Ovary (tissue), 7 donors: ENCODE measurements at regions not wholly inside any gene's neighbourhood (a gene's known extent, or its start where the extent isn't known, plus 50 kb on each side); places are given as distances from the start of the nearest gene placed in this dataset.

Experiments
- DNase-seq, 5 donors: peaks; one replicate each; pipeline ENCODE4 v3.0.0-alpha.2; 2019 to 2020
- H3K27ac ChIP-seq, 2 donors: fragments of 200-600 bp; one replicate each; pipeline versions ENCODE4 v1.5.1 to v1.8.0; 2019 to 2022
- H3K27me3 ChIP-seq: fragments of 200-600 bp; one replicate; pipeline ENCODE4 v1.8.0; 2022
- H3K36me3 ChIP-seq: fragments of 200-600 bp; sonication (generic); one replicate; pipeline ENCODE4 v1.5.1; 2019
- H3K4me1 ChIP-seq: one replicate; pipeline ENCODE4 v1.8.1; 2013; ENCODE audit warnings: mild to moderate bottlenecking, moderate library complexity; ENCODE audit not compliant: insufficient read depth
- H3K4me3 ChIP-seq: fragments of 200-600 bp; sonication (generic); one replicate; pipeline ENCODE4 v1.5.1; 2017
- H3K9me3 ChIP-seq, 2 donors: fragments of 200-600 bp in 1 of 2; sonication (generic) in 1 of 2; one replicate each; pipeline versions ENCODE4 v1.5.1 to v1.8.1; 2013 to 2019; ENCODE audit warnings: mild to moderate bottlenecking in 1 of 2, moderate library complexity in 1 of 2
- EP300 ChIP-seq: sonication (generic); formaldehyde crosslinking; IDR thresholded peaks from one replicate; pipeline ENCODE4 v1.6.1; 2017; ENCODE audit warnings: antibody characterized with exemption
- POLR2A ChIP-seq: fragments of 450-650 bp; IDR thresholded peaks from one replicate; pipeline ENCODE4 v1.6.1; 2017; ENCODE audit warnings: antibody characterized with exemption, mild to moderate bottlenecking, moderate library complexity
- WGBS, 3 donors: extraction: QIAGEN DNeasy Blood & Tissue Kit in 1 of 3; methylation state at CpG; one replicate each; pipeline versions ENCODE4 v1.1.5 to v1.1.7; 2013 to 2017; 5-methylcytosine and 5-hydroxymethylcytosine counted together
- intact Hi-C, 4 donors: fragments of 100-400 bp; cut with DNase I; formaldehyde crosslinking; loops; one replicate each; pipeline versions ENCODE4 v1.11.0 to v1.15.1; 2022 to 2023
- TF ChIP-seq, protein P1 (sequence below), 3 donors: fragments of 450-650 bp in 2 of 3; fragments of 200-600 bp in 1 of 3; IDR thresholded peaks; one replicate each; pipeline versions ENCODE4 v1.5.1 to v1.8.0; 2016 to 2022; ENCODE audit warnings: antibody characterized with exemption in 3 of 3, mild to moderate bottlenecking in 1 of 3
- donor health status: DM: no; HTN: no; CAD: no; lungs with moderate emphysema.
- donor health status: DM: no; HTN: no; CAD: no.
- donor health status: Bipolar disorder and iron deficiency.
- donor health status: DM: no; HTN: no; CAD: no.
- donor health status: DM: yes; HTN: yes; CAD: no.

DNA sequence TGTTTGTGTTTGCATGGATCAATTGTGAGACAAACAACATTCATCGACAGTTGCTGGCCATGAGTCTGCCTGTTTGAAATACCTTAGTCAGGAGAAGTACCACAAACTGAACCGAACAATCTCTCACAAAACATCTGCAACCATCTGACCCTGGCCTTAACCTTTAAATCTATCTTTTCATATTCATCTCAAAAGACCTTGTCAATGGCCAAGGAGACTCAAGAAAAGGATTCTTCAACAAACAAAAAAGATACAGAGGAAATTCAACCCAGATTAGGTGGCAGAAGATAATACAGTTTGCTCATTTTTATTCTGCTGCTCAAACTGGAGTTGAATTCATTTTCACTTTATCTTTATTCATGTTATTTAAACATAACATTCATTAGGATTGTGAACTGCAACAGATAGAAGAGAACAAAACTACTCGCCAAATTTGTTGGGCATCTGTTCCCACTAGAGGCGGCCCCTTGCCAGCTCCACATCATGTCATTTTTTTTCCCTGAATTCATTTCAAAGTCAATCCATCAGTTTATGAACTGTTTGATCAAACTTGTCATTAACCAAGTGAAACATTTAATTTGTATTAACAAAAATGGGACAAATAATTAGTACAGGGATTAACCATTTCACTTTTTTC is 152.3 kb upstream of the OTX2 start:
- DNase-seq, result no peak

DNA sequence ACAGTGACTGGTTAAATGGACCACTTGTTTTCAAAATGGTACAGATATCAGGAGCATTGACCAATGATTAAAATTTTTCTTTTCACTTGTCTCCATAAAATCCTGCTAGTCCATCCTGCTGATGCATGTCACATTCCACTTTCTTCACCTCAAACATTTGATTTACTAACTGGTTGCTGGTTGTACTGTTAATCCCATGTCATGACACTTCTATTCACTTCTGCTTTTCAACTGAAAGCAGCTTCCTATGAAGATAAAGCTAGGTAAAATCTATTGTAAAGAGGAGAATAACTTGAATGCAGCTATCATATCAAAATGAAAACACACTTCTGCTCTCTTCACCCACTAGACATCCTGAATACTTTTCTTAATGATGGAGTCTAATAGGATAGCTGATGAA is 149.6 kb upstream of the OTX2 start:
- Histone ChIP-seq H3K4me1 (peaks cover 2% of the 10 kb centered on the region), H3K27me3 (no peaks in the 10 kb centered on the region), H3K36me3 (no peaks in the 10 kb centered on the region), H3K9me3 (no peaks in the 10 kb centered on the region), H3K4me3 (no peak overlapping the region), H3K27ac (no peak overlapping the region)
- DNase-seq, result no peak
- TF ChIP-seq EP300, result no peak
- TF ChIP-seq POLR2A, result no peak
- TF ChIP-seq, protein P1, sequence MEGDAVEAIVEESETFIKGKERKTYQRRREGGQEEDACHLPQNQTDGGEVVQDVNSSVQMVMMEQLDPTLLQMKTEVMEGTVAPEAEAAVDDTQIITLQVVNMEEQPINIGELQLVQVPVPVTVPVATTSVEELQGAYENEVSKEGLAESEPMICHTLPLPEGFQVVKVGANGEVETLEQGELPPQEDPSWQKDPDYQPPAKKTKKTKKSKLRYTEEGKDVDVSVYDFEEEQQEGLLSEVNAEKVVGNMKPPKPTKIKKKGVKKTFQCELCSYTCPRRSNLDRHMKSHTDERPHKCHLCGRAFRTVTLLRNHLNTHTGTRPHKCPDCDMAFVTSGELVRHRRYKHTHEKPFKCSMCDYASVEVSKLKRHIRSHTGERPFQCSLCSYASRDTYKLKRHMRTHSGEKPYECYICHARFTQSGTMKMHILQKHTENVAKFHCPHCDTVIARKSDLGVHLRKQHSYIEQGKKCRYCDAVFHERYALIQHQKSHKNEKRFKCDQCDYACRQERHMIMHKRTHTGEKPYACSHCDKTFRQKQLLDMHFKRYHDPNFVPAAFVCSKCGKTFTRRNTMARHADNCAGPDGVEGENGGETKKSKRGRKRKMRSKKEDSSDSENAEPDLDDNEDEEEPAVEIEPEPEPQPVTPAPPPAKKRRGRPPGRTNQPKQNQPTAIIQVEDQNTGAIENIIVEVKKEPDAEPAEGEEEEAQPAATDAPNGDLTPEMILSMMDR (IDR thresholded peaks at IDR 0.05), result no peak
- intact Hi-C loops, result no loop called here

More for the DNA sequence above, 152.3 kb upstream of the OTX2 start:
- H3K27ac ChIP-seq, result no peak overlapping the region
- intact Hi-C loops, result no loop called here
- WGBS, 3 donors, result 39 to 76% (median 53%) methylated on average over 4 of the region's 4 CpGs
- no peaks in the 10 kb centered on the region for H3K27me3 ChIP-seq
- H3K9me3 ChIP-seq, result no peaks in the 10 kb centered on the region
- no peak overlapping the region for H3K4me3 ChIP-seq
- H3K36me3 ChIP-seq, result no peaks in the 10 kb centered on the region
- peaks cover 2% of the 10 kb centered on the region for H3K4me1 ChIP-seq
- TF ChIP-seq EP300 (no peak), POLR2A (no peak)
- TF ChIP-seq, protein P1 (IDR thresholded peaks at IDR 0.05), result no peak

DNA sequence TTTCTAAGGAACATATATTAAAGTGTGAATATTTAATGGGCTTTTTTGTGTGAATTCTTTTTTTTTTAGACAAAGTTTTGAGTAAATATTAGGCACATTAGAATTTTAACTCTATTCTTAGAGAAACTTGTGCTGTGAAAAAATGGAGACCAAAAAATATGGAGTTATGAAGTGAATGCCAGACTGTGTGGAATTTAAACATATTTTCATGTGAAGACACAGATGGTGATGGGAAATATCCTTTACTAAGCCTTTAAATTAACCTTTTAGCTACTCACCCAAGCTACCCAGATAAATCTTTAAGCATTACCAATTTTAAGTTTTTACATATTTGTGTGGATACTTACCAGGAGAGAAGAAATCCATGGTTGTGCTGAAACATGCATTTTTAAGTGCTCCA is 148.8 kb upstream of the OTX2 start:
- Histone ChIP-seq H3K4me1 (peaks cover 2% of the 10 kb centered on the region), H3K4me3 (no peak overlapping the region), H3K27me3 (no peaks in the 10 kb centered on the region), H3K36me3 (no peaks in the 10 kb centered on the region), H3K27ac (no peak overlapping the region), H3K9me3 (no peaks in the 10 kb centered on the region)
- DNase-seq, result no peak
- TF ChIP-seq, protein P1 (IDR thresholded peaks at IDR 0.05), result no peak
- TF ChIP-seq EP300, result no peak
- TF ChIP-seq POLR2A, result no peak
- intact Hi-C loops, result no loop called here

DNA sequence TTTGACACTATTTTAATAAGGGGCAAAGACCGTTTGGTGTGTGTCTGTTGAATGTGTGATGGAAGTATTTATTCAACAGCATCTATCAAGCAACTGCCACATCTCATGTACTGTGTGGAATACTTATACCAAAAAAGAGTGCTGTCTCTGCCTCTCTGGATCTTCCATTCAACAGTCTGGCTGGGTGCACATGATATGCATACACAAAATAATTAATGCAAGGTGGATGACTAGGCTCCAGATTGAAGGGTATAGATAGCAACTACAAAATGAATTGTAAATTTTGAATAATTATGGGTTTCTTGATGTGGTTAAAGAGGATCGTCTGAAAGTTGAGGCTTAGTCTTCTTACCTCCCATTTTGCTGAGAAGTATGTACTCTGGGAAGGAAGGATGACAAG is 145.9 kb upstream of the OTX2 start:
- H3K27me3 ChIP-seq, result no peaks in the 10 kb centered on the region
- H3K9me3 ChIP-seq, result no peaks in the 10 kb centered on the region
- WGBS, 3 donors, result 61 to 65% (median 65%) methylated on average over 2 of the region's 2 CpGs
- H3K4me1 ChIP-seq, result no peaks in the 10 kb centered on the region
- no peak overlapping the region for H3K4me3 ChIP-seq
- no peaks in the 10 kb centered on the region for H3K36me3 ChIP-seq
- intact Hi-C loops, result no loop called here
- H3K27ac ChIP-seq, result no peak overlapping the region
- DNase-seq, result no peak
- TF ChIP-seq POLR2A (no peak), EP300 (no peak)
- TF ChIP-seq, protein P1 (IDR thresholded peaks at IDR 0.05), result no peak
